ENCODE measurements at regions not wholly inside any gene's neighbourhood (a gene's known extent, or its start where the extent isn't known, plus 50 kb on each side); places are given as distances from the start of the nearest gene placed in this dataset.

GRCh38 chr14:65280653-65281052 is 131.9 kb upstream of the FUT8 start:
- Histone ChIP-seq H4K20me1 (ENCODE audit: insufficient read depth) (no peaks in the 10 kb centered on the region), H3K9me2 (no peaks in the 10 kb centered on the region), H3K27ac (ENCODE audit: low read depth in 2 of 2, low read length in 1 of 2) (no peak overlapping the region), H3K79me2 (ENCODE audit: insufficient read depth) (no peaks in the 10 kb centered on the region), H3K4me3 (ENCODE audit: low read depth in 2 of 2, low read length in 1 of 2) (no peak overlapping the region), H3K27me3 (ENCODE audit: insufficient read depth) (no peaks in the 10 kb centered on the region), H2AFZ (ENCODE audit: low read depth) (no peak overlapping the region), H3K9ac (no peak overlapping the region), H3K4me1 (ENCODE audit: control insufficient read depth in 1 of 2, insufficient read depth in 2 of 2, low read depth in 1 of 2, low read length in 1 of 2) (peaks cover 3 to 7% of the 10 kb centered on the region in 2 experiments; a peak in 3 of 4 replicates), H3K9me3 (no peaks in the 10 kb centered on the region), H3K36me3 (replicated peaks in 1 of 2; ENCODE audit: control insufficient read depth in 1 of 2, insufficient read depth in 2 of 2, low read length in 1 of 2) (no peaks in the 10 kb centered on the region), H3K4me2 (no peak overlapping the region), H3F3A (replicated peaks; ENCODE audit: insufficient read depth) (peaks cover 11% of the 10 kb centered on the region)
- TF ChIP-seq EZH2phosphoT487 (IDR thresholded peaks at IDR 0.05; ENCODE audit: borderline replicate concordance, low read depth): no peak
- no peak for TF ChIP-seq ZBTB33 (IDR thresholded peaks at IDR 0.05; ENCODE audit: borderline replicate concordance, low read depth)
- TF ChIP-seq MEF2A (IDR thresholded peaks at IDR 0.05; ENCODE audit: borderline replicate concordance, low read depth): no peak
- no peak for TF ChIP-seq RCOR1 (IDR thresholded peaks at IDR 0.05; ENCODE audit: low read length)
- TF ChIP-seq YY1 (IDR thresholded peaks at IDR 0.05; ENCODE audit: low read depth): no peak
- TF ChIP-seq FOXJ3 (CRISPR knock-in tag; IDR thresholded peaks at IDR 0.05): no peak
- TF ChIP-seq TCF12 (IDR thresholded peaks at IDR 0.05): no peak
- no peak for TF ChIP-seq TAF1 (IDR thresholded peaks at IDR 0.05; ENCODE audit: borderline replicate concordance, low read depth, low read length)
- no peak for TF ChIP-seq SIN3A (IDR thresholded peaks at IDR 0.05; ENCODE audit: borderline replicate concordance, low read depth, low read length)
- no peak for TF ChIP-seq GATA2 (CRISPR knock-in tag; IDR thresholded peaks at IDR 0.05)
- no peak for TF ChIP-seq NFIC (IDR thresholded peaks at IDR 0.05; ENCODE audit: borderline replicate concordance)
- 95% methylated on average over 18 of the region's 22 CpGs for WGBS (ENCODE audit: low lambda C conversion rate)
- DNase-seq: no peak
- ChIA-PET CTCF (no interaction called here), POLR2A (no interaction called here)

GRCh38 chr14:65281991-65282895 is 130.3 kb upstream of the FUT8 start:
- peaks cover 11% of the 10 kb centered on the region for H3F3A ChIP-seq (replicated peaks; ENCODE audit: insufficient read depth)
- H3K9me2 ChIP-seq: no peaks in the 10 kb centered on the region
- H4K20me1 ChIP-seq (ENCODE audit: insufficient read depth): no peaks in the 10 kb centered on the region
- H3K36me3 ChIP-seq (replicated peaks in 1 of 2; ENCODE audit: control insufficient read depth in 1 of 2, insufficient read depth in 2 of 2, low read length in 1 of 2): no peaks in the 10 kb centered on the region
- peak overlapping the region; percentile 55 to 61; a peak in 3 of 4 replicates for H3K27ac ChIP-seq (ENCODE audit: low read depth in 2 of 2, low read length in 1 of 2)
- peak overlapping the region; percentile 19; the same call in 1 of the 2 replicates for H3K4me2 ChIP-seq
- WGBS (ENCODE audit: low lambda C conversion rate): 70% methylated on average over 11 of the region's 12 CpGs
- ChIA-PET POLR2A (no interaction called here), CTCF (interaction anchor here (0.6 kb wide), 1 partner anchor 28 kb away, joined by 3 read pairs; no protein-coding TSS in a partner anchor)
- no peaks in the 10 kb centered on the region for H3K79me2 ChIP-seq (ENCODE audit: insufficient read depth)
- H3K4me1 ChIP-seq (ENCODE audit: control insufficient read depth in 1 of 2, insufficient read depth in 2 of 2, low read depth in 1 of 2, low read length in 1 of 2): peaks cover under 1 to 7% of the 10 kb centered on the region in 2 experiments; a peak in 3 of 4 replicates
- no peaks in the 10 kb centered on the region for H3K27me3 ChIP-seq (ENCODE audit: insufficient read depth)
- H3K9ac ChIP-seq: peak overlapping the region; percentile 13; the same call in 1 of the 2 replicates
- H3K9me3 ChIP-seq: no peaks in the 10 kb centered on the region
- no peak overlapping the region for H3K4me3 ChIP-seq (ENCODE audit: low read depth in 2 of 2, low read length in 1 of 2)
- peak overlapping the region; percentile 84 for H2AFZ ChIP-seq (ENCODE audit: low read depth)
- DNase-seq: no peak
- TF ChIP-seq RAD21 (IDR thresholded peaks at IDR 0.05; ENCODE audit: low read length): no peak
- TF ChIP-seq USF2 (IDR thresholded peaks at IDR 0.05; ENCODE audit: borderline replicate concordance, low read depth, low read length): no peak
- no peak for TF ChIP-seq TEAD4 (IDR thresholded peaks at IDR 0.05; ENCODE audit: borderline replicate concordance, insufficient read depth)
- TF ChIP-seq RCOR1 (IDR thresholded peaks at IDR 0.05; ENCODE audit: low read length): no peak
- TF ChIP-seq ZBTB33 (IDR thresholded peaks at IDR 0.05; ENCODE audit: borderline replicate concordance, low read depth): no peak
- TF ChIP-seq, protein P1, sequence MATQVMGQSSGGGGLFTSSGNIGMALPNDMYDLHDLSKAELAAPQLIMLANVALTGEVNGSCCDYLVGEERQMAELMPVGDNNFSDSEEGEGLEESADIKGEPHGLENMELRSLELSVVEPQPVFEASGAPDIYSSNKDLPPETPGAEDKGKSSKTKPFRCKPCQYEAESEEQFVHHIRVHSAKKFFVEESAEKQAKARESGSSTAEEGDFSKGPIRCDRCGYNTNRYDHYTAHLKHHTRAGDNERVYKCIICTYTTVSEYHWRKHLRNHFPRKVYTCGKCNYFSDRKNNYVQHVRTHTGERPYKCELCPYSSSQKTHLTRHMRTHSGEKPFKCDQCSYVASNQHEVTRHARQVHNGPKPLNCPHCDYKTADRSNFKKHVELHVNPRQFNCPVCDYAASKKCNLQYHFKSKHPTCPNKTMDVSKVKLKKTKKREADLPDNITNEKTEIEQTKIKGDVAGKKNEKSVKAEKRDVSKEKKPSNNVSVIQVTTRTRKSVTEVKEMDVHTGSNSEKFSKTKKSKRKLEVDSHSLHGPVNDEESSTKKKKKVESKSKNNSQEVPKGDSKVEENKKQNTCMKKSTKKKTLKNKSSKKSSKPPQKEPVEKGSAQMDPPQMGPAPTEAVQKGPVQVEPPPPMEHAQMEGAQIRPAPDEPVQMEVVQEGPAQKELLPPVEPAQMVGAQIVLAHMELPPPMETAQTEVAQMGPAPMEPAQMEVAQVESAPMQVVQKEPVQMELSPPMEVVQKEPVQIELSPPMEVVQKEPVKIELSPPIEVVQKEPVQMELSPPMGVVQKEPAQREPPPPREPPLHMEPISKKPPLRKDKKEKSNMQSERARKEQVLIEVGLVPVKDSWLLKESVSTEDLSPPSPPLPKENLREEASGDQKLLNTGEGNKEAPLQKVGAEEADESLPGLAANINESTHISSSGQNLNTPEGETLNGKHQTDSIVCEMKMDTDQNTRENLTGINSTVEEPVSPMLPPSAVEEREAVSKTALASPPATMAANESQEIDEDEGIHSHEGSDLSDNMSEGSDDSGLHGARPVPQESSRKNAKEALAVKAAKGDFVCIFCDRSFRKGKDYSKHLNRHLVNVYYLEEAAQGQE (IDR thresholded peaks at IDR 0.05; ENCODE audit: low read depth, low read length): no peak

All from SK-N-SH (cell line).